ENCODE measurements at regions not wholly inside any gene's neighbourhood (a gene's known extent, or its start where the extent isn't known, plus 50 kb on each side); places are given as distances from the start of the nearest gene placed in this dataset.

- TF ChIP-seq CTCF (IDR thresholded peaks at IDR 0.05), result no peak
- TF ChIP-seq POLR2A (IDR thresholded peaks at IDR 0.05), result no peak
Observed at GRCh38 chr22:27179161-27179560, 521.8 kb downstream of the MIAT start.

Measured in adrenal gland (tissue), 5 donors.